Activated naive CD8-positive, alpha-beta T cell treated with anti-CD3 and anti-CD28 coated beads for 36 hours (primary cell): ENCODE measurements at regions not wholly inside any gene's neighbourhood (a gene's known extent, or its start where the extent isn't known, plus 50 kb on each side); places are given as distances from the start of the nearest gene placed in this dataset.
"Not testable (repeated sequence)": the region's sequence is repeated elsewhere in the genome, so short reads cannot be mapped to it uniquely, and the experiment has no call there.

ENCODE experiments used
- DNase-seq: peaks from one replicate; pipeline ENCODE4 v3.0.0; 2021
- H3K27ac Mint-ChIP-seq: one replicate; pipeline ENCODE4 v1.8.0; 2022; ENCODE audit warnings: mild to moderate bottlenecking, moderate library complexity, mixed read lengths
- H3K27me3 Mint-ChIP-seq: one replicate; pipeline ENCODE4 v1.8.0; 2022; ENCODE audit warnings: mild to moderate bottlenecking, mixed read lengths
- H3K36me3 Mint-ChIP-seq: one replicate; pipeline ENCODE4 v1.8.0; 2021; ENCODE audit warnings: mild to moderate bottlenecking, mixed read lengths
- H3K4me1 Mint-ChIP-seq: one replicate; pipeline ENCODE4 v1.8.0; 2021; ENCODE audit warnings: mixed read lengths
- H3K4me3 Mint-ChIP-seq: one replicate; pipeline ENCODE4 v1.8.0; 2022; ENCODE audit warnings: mild to moderate bottlenecking, moderate library complexity, mixed read lengths
- H3K9me3 Mint-ChIP-seq: one replicate; pipeline ENCODE4 v1.8.0; 2022; ENCODE audit warnings: mixed read lengths

GRCh38 chr4:177494791-177495190 is 52.6 kb upstream of the AGA start:
- H3K27ac Mint-ChIP-seq, result no peak overlapping the region

GRCh38 chr4:177495626-177496025 is 53.4 kb upstream of the AGA start:
- H3K27ac Mint-ChIP-seq, DNase-seq, H3K4me1 Mint-ChIP-seq, H3K27me3 Mint-ChIP-seq, H3K4me3 Mint-ChIP-seq, H3K36me3 Mint-ChIP-seq, H3K9me3 Mint-ChIP-seq: not testable (repeated sequence)

More at GRCh38 chr4:177494791-177495190, 52.6 kb upstream of the AGA start:
- DNase-seq, result no peak
- Mint-ChIP-seq H3K4me3 (no peak overlapping the region), H3K27me3 (no peaks in the 10 kb centered on the region), H3K36me3 (no peaks in the 10 kb centered on the region), H3K4me1 (no peaks in the 10 kb centered on the region), H3K9me3 (no peaks in the 10 kb centered on the region)

- DNase-seq, result no peak
- H3K4me1 Mint-ChIP-seq, result peaks cover 13% of the 10 kb centered on the region
- H3K27ac Mint-ChIP-seq, result no peak overlapping the region
- no peak overlapping the region for H3K4me3 Mint-ChIP-seq
- peaks cover 7% of the 10 kb centered on the region for H3K9me3 Mint-ChIP-seq
- no peaks in the 10 kb centered on the region for H3K27me3 Mint-ChIP-seq
- peaks cover 4% of the 10 kb centered on the region for H3K36me3 Mint-ChIP-seq
Observed at GRCh38 chr4:177499537-177499936, 57.3 kb upstream of the AGA start.

- Mint-ChIP-seq H3K4me3 (no peak overlapping the region), H3K4me1 (peaks cover 18% of the 10 kb centered on the region), H3K9me3 (peaks cover 10% of the 10 kb centered on the region), H3K27ac (no peak overlapping the region), H3K36me3 (peaks cover 4% of the 10 kb centered on the region), H3K27me3 (no peaks in the 10 kb centered on the region)
- DNase-seq, result no peak
Observed at GRCh38 chr4:177505171-177505615, 63.0 kb upstream of the AGA start.

GRCh38 chr4:177508662-177509061 is 66.4 kb upstream of the AGA start:
- H3K27ac Mint-ChIP-seq, result no peak overlapping the region
- H3K4me1 Mint-ChIP-seq, result peaks cover 6% of the 10 kb centered on the region
- H3K9me3 Mint-ChIP-seq, result peaks cover 5% of the 10 kb centered on the region
- H3K4me3 Mint-ChIP-seq, result no peak overlapping the region
- H3K36me3 Mint-ChIP-seq, result no peaks in the 10 kb centered on the region
- no peak for DNase-seq
- H3K27me3 Mint-ChIP-seq, result no peaks in the 10 kb centered on the region

- Mint-ChIP-seq H3K9me3 (peaks cover 4% of the 10 kb centered on the region), H3K4me3 (no peak overlapping the region), H3K4me1 (peaks cover 6% of the 10 kb centered on the region), H3K27me3 (no peaks in the 10 kb centered on the region), H3K36me3 (no peaks in the 10 kb centered on the region), H3K27ac (no peak overlapping the region)
- no peak for DNase-seq
Observed at GRCh38 chr4:177509226-177509745, 67.0 kb upstream of the AGA start.

GRCh38 chr4:177511611-177512010 is 69.4 kb upstream of the AGA start:
- Mint-ChIP-seq H3K4me3 (no peak overlapping the region), H3K9me3 (peaks cover 4% of the 10 kb centered on the region), H3K27ac (no peak overlapping the region), H3K36me3 (no peaks in the 10 kb centered on the region), H3K27me3 (no peaks in the 10 kb centered on the region), H3K4me1 (peaks cover 2% of the 10 kb centered on the region)
- DNase-seq, result no peak

GRCh38 chr4:177512646-177513045 is 70.4 kb upstream of the AGA start:
- Mint-ChIP-seq H3K27me3 (no peaks in the 10 kb centered on the region), H3K27ac (no peak overlapping the region), H3K4me1 (peaks cover 2% of the 10 kb centered on the region), H3K36me3 (no peaks in the 10 kb centered on the region), H3K4me3 (no peak overlapping the region), H3K9me3 (peaks cover 4% of the 10 kb centered on the region)
- no peak for DNase-seq

- Mint-ChIP-seq H3K27ac (no peak overlapping the region), H3K4me3 (no peak overlapping the region), H3K4me1 (no peaks in the 10 kb centered on the region), H3K36me3 (peaks cover 6% of the 10 kb centered on the region), H3K9me3 (peaks cover 8% of the 10 kb centered on the region), H3K27me3 (no peaks in the 10 kb centered on the region)
- no peak for DNase-seq
Observed at GRCh38 chr4:177517862-177518261, 75.6 kb upstream of the AGA start.

GRCh38 chr4:177519481-177520260 is 77.4 kb upstream of the AGA start:
- Mint-ChIP-seq H3K9me3 (peaks cover 12% of the 10 kb centered on the region), H3K36me3 (peaks cover 8% of the 10 kb centered on the region), H3K27ac (no peak overlapping the region), H3K4me3 (no peak overlapping the region), H3K27me3 (no peaks in the 10 kb centered on the region), H3K4me1 (no peaks in the 10 kb centered on the region)
- no peak for DNase-seq

GRCh38 chr4:177528620-177529019 is 86.4 kb upstream of the AGA start:
- no peak overlapping the region for H3K27ac Mint-ChIP-seq
- DNase-seq, result no peak
- no peaks in the 10 kb centered on the region for H3K4me1 Mint-ChIP-seq
- no peaks in the 10 kb centered on the region for H3K36me3 Mint-ChIP-seq
- H3K27me3 Mint-ChIP-seq, result no peaks in the 10 kb centered on the region
- H3K4me3 Mint-ChIP-seq, result no peak overlapping the region
- H3K9me3 Mint-ChIP-seq, result no peaks in the 10 kb centered on the region

GRCh38 chr4:177530561-177530960 is 88.3 kb upstream of the AGA start:
- Mint-ChIP-seq H3K27me3 (no peaks in the 10 kb centered on the region), H3K4me1 (no peaks in the 10 kb centered on the region)

GRCh38 chr4:177532358-177532757 is 90.1 kb upstream of the AGA start:
- Mint-ChIP-seq H3K9me3 (no peaks in the 10 kb centered on the region), H3K27ac (no peak overlapping the region), H3K36me3 (peaks cover 3% of the 10 kb centered on the region)

More at GRCh38 chr4:177530561-177530960, 88.3 kb upstream of the AGA start:
- no peaks in the 10 kb centered on the region for H3K9me3 Mint-ChIP-seq
- H3K36me3 Mint-ChIP-seq, result peaks cover 2% of the 10 kb centered on the region
- DNase-seq, result no peak
- no peak overlapping the region for H3K4me3 Mint-ChIP-seq
- no peak overlapping the region for H3K27ac Mint-ChIP-seq

GRCh38 chr4:177534841-177535240 is 92.6 kb upstream of the AGA start:
- H3K4me1 Mint-ChIP-seq, H3K27me3 Mint-ChIP-seq, H3K9me3 Mint-ChIP-seq: not testable (repeated sequence)

More at GRCh38 chr4:177532358-177532757, 90.1 kb upstream of the AGA start:
- DNase-seq, result no peak
- Mint-ChIP-seq H3K4me1 (no peaks in the 10 kb centered on the region), H3K4me3 (no peak overlapping the region), H3K27me3 (no peaks in the 10 kb centered on the region)

GRCh38 chr4:177546745-177547144 is 104.5 kb upstream of the AGA start:
- H3K4me3 Mint-ChIP-seq, result no peak overlapping the region
- DNase-seq, result no peak
- H3K4me1 Mint-ChIP-seq, result no peaks in the 10 kb centered on the region
- no peaks in the 10 kb centered on the region for H3K9me3 Mint-ChIP-seq
- no peaks in the 10 kb centered on the region for H3K36me3 Mint-ChIP-seq
- no peak overlapping the region for H3K27ac Mint-ChIP-seq
- no peaks in the 10 kb centered on the region for H3K27me3 Mint-ChIP-seq

More at GRCh38 chr4:177534841-177535240, 92.6 kb upstream of the AGA start:
- H3K4me3 Mint-ChIP-seq, DNase-seq, H3K27ac Mint-ChIP-seq, H3K36me3 Mint-ChIP-seq: not testable (repeated sequence)

GRCh38 chr4:177547985-177548384 is 105.7 kb upstream of the AGA start:
- no peaks in the 10 kb centered on the region for H3K36me3 Mint-ChIP-seq
- H3K9me3 Mint-ChIP-seq, result no peaks in the 10 kb centered on the region
- H3K27me3 Mint-ChIP-seq, result no peaks in the 10 kb centered on the region
- H3K27ac Mint-ChIP-seq, result no peak overlapping the region
- H3K4me3 Mint-ChIP-seq, result no peak overlapping the region
- DNase-seq, result no peak
- H3K4me1 Mint-ChIP-seq, result no peaks in the 10 kb centered on the region
